Spleen (tissue), 11 donors: ENCODE measurements at regions not wholly inside any gene's neighbourhood (a gene's known extent, or its start where the extent isn't known, plus 50 kb on each side); places are given as distances from the start of the nearest gene placed in this dataset.

Source experiments
- DNase-seq: peaks from one replicate; pipeline ENCODE4 v3.0.0-alpha.2; 2020
- H3K27ac ChIP-seq, 8 donors: fragments of 200-600 bp; sonication (generic) in 7 of 8; 1 replicate in 4 of 8; 2 replicates in 4 of 8; pipeline versions ENCODE4 v1.5.0 to v1.8.0; 2016 to 2021; ENCODE audit warnings: inconsistent platforms in 4 of 8, mild to moderate bottlenecking in 4 of 8, moderate library complexity in 1 of 8
- H3K27me3 ChIP-seq, 7 donors: fragments of 200-600 bp; sonication (generic) in 6 of 7; replicated peaks in 1 of 7; 1 replicate in 4 of 7; 2 replicates in 3 of 7; pipeline versions ENCODE4 v1.5.0 to v1.8.0; 2016 to 2021; ENCODE audit warnings: inconsistent platforms in 3 of 7, mild to moderate bottlenecking in 1 of 7
- H3K36me3 ChIP-seq, 6 donors: fragments of 200-600 bp; sonication (generic) in 5 of 6; 1 replicate in 4 of 6; 2 replicates in 2 of 6; pipeline versions ENCODE4 v1.5.0 to v1.8.0; 2016 to 2021; ENCODE audit warnings: inconsistent platforms in 2 of 6
- H3K4me1 ChIP-seq, 6 donors: fragments of 200-600 bp; sonication (generic) in 5 of 6; 1 replicate in 3 of 6; 2 replicates in 3 of 6; pipeline versions ENCODE4 v1.5.0 to v1.8.0; 2016 to 2021; ENCODE audit warnings: inconsistent platforms in 3 of 6
- H3K4me3 ChIP-seq, 8 donors: fragments of 200-600 bp; sonication (generic) in 7 of 8; 1 replicate in 4 of 8; 2 replicates in 4 of 8; pipeline versions ENCODE4 v1.5.0 to v1.8.0; 2016 to 2021; ENCODE audit warnings: inconsistent platforms in 4 of 8, mild to moderate bottlenecking in 4 of 8, moderate library complexity in 2 of 8
- H3K9me3 ChIP-seq, 8 donors: fragments of 200-600 bp; sonication (generic) in 7 of 8; 1 replicate in 4 of 8; 2 replicates in 4 of 8; pipeline versions ENCODE4 v1.5.0 to v1.8.0; 2016 to 2021; ENCODE audit warnings: inconsistent platforms in 4 of 8
- CTCF ChIP-seq, 11 experiments: fragments of 200-600 bp in 7 of 11; fragments of 450-650 bp in 4 of 11; sonication (generic) in 4 of 11; IDR thresholded peaks in 8 of 11; conservative IDR thresholded peaks in 3 of 11; 1 replicate in 7 of 11; 2 replicates in 4 of 11; pipeline versions ENCODE4 v1.4.0 to v1.8.0; 2016 to 2021; ENCODE audit warnings: antibody characterized with exemption in 11 of 11, inconsistent platforms in 4 of 11, mild to moderate bottlenecking in 1 of 11
- POLR2A ChIP-seq, 3 donors: fragments of 450-650 bp; IDR thresholded peaks; one replicate each; pipeline ENCODE4 v1.5.1; 2017; ENCODE audit warnings: antibody characterized with exemption in 3 of 3, mild to moderate bottlenecking in 1 of 3
- POLR2AphosphoS5 ChIP-seq, 3 donors: sonication (generic); formaldehyde crosslinking; IDR thresholded peaks; one replicate each; pipeline ENCODE4 v1.5.1; 2017; ENCODE audit warnings: antibody characterized with exemption in 3 of 3
- WGBS, 5 donors: extraction: QIAGEN DNeasy Blood & Tissue Kit in 3 of 5; methylation state at CpG; one replicate each; pipeline versions ENCODE4 v1.1.5 to v1.1.7; 2013 to 2018; 5-methylcytosine and 5-hydroxymethylcytosine counted together
- intact Hi-C: fragments of 100-400 bp; cut with DNase I; formaldehyde crosslinking; loops from one replicate; pipeline ENCODE4 v1.15.0; 2023; ENCODE audit warnings: low total_unique reads
- donor health status: healthy with polysubstance abuse.
- donor health status: DM: no; HTN: no; CAD: no; lungs with moderate emphysema.
- donor health status: DM: no; HTN: no; CAD: no.
- donor health status: Bipolar disorder and iron deficiency.
- donor health status: healthy.
- donor health status: DM: no; HTN: no; CAD: no.
- donor health status: DM: yes; HTN: yes; CAD: no.

- H3K27me3 ChIP-seq, result peaks cover 0 to 18% (median 0%) of the 10 kb centered on the region in 7 donors
- DNase-seq, result no peak
- no peak overlapping the region for H3K27ac ChIP-seq
- H3K4me3 ChIP-seq, result no peak overlapping the region
- 50 to 71% (median 57%) methylated on average over 1 of the region's 1 CpG for WGBS, 5 donors
- H3K4me1 ChIP-seq, result no peaks in the 10 kb centered on the region
- intact Hi-C loops, result no loop called here
- no peaks in the 10 kb centered on the region for H3K36me3 ChIP-seq
- TF ChIP-seq CTCF (IDR thresholded peaks at IDR 0.05 in 8 of 11, conservative IDR thresholded peaks at IDR 0.05 in 3 of 11) (no peak), POLR2AphosphoS5 (IDR thresholded peaks at IDR 0.05) (no peak), POLR2A (IDR thresholded peaks at IDR 0.05) (no peak)
- no peaks in the 10 kb centered on the region for H3K9me3 ChIP-seq
Measured at GRCh38 chr3:132872711-132873110, 150.5 kb upstream of the NPHP3 start.

DNA sequence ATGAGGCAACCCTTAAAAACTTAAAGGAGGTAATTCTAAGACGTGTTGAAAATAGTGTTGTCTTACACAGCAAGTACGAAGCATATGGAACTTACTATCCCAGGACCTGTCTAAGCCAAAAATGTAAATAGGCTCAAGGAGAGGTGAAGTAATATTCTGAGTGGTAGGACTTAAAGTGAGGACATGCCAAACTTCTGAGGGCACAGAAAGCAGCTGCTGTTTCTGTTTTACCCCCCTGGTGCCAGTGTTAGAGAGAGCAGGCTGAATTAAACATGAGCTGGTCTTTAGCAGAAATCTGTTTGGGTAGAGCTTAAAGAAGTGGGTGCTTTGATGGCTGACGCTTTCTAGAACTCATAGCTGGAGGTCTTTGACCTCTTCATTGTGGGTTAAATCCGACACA lies 149.7 kb upstream of the NPHP3 start:
- H3K27ac ChIP-seq, result no peak overlapping the region
- no peaks in the 10 kb centered on the region for H3K36me3 ChIP-seq
- intact Hi-C loops, result no loop called here
- peaks cover 0 to 18% (median 0%) of the 10 kb centered on the region in 7 donors for H3K27me3 ChIP-seq
- H3K4me1 ChIP-seq, result no peaks in the 10 kb centered on the region
- no peak for DNase-seq
- no peaks in the 10 kb centered on the region for H3K9me3 ChIP-seq
- TF ChIP-seq CTCF (IDR thresholded peaks at IDR 0.05 in 8 of 11, conservative IDR thresholded peaks at IDR 0.05 in 3 of 11) (no peak), POLR2A (IDR thresholded peaks at IDR 0.05) (no peak), POLR2AphosphoS5 (IDR thresholded peaks at IDR 0.05) (no peak)
- WGBS, 5 donors, result 75 to 85% (median 78%) methylated on average over 4 of the region's 4 CpGs
- H3K4me3 ChIP-seq, result no peak overlapping the region

DNA sequence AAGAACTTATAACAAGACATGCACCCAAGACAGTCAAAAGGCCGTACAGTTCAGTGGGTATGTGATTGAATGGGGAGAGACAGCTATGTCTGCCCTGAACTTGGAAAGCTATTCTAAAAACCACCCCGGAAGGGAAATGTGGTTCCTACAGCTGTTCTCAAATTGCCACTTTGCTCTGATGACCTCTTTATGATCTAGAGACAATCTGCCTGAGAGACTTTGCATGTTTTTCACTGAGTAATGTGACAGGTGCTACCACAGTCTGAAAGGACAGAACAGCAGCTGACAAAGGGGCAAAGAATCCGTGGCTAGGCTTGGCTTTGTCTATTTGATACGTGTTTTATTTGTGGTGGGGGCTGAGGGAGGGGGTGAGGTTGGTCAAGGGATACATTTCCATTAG lies 148.3 kb upstream of the NPHP3 start:
- 66 to 80% (median 73%) methylated on average over 4 of the region's 4 CpGs for WGBS, 5 donors
- DNase-seq, result no peak

GRCh38 chr3:132867956-132868355 lies 145.7 kb upstream of the NPHP3 start:
- Histone ChIP-seq H3K36me3 (no peaks in the 10 kb centered on the region), H3K4me1 (no peaks in the 10 kb centered on the region), H3K4me3 (no peak overlapping the region), H3K9me3 (no peaks in the 10 kb centered on the region), H3K27ac (no peak overlapping the region), H3K27me3 (peaks cover 0 to 12% (median 0%) of the 10 kb centered on the region in 7 donors)
- TF ChIP-seq POLR2AphosphoS5 (IDR thresholded peaks at IDR 0.05), result no peak
- TF ChIP-seq CTCF (IDR thresholded peaks at IDR 0.05 in 8 of 11, conservative IDR thresholded peaks at IDR 0.05 in 3 of 11), result no peak
- TF ChIP-seq POLR2A (IDR thresholded peaks at IDR 0.05), result no peak
- WGBS, 5 donors, result 73 to 95% (median 83%) methylated on average over 1 of the region's 1 CpG
- no peak for DNase-seq
- intact Hi-C loops, result no loop called here

More for the DNA sequence above, 148.3 kb upstream of the NPHP3 start:
- H3K36me3 ChIP-seq, result no peaks in the 10 kb centered on the region
- peaks cover 0 to 18% (median 0%) of the 10 kb centered on the region in 7 donors for H3K27me3 ChIP-seq
- no peak overlapping the region for H3K27ac ChIP-seq
- TF ChIP-seq CTCF (IDR thresholded peaks at IDR 0.05 in 8 of 11, conservative IDR thresholded peaks at IDR 0.05 in 3 of 11) (no peak), POLR2A (IDR thresholded peaks at IDR 0.05) (no peak), POLR2AphosphoS5 (IDR thresholded peaks at IDR 0.05) (no peak)
- no peaks in the 10 kb centered on the region for H3K4me1 ChIP-seq
- H3K4me3 ChIP-seq, result no peak overlapping the region
- intact Hi-C loops, result no loop called here
- H3K9me3 ChIP-seq, result no peaks in the 10 kb centered on the region
